ENCODE measurements at regions not wholly inside any gene's neighbourhood (a gene's known extent, or its start where the extent isn't known, plus 50 kb on each side); places are given as distances from the start of the nearest gene placed in this dataset.
"Not testable (repeated sequence)": the region's sequence is repeated elsewhere in the genome, so short reads cannot be mapped to it uniquely, and the experiment has no call there.

DNA sequence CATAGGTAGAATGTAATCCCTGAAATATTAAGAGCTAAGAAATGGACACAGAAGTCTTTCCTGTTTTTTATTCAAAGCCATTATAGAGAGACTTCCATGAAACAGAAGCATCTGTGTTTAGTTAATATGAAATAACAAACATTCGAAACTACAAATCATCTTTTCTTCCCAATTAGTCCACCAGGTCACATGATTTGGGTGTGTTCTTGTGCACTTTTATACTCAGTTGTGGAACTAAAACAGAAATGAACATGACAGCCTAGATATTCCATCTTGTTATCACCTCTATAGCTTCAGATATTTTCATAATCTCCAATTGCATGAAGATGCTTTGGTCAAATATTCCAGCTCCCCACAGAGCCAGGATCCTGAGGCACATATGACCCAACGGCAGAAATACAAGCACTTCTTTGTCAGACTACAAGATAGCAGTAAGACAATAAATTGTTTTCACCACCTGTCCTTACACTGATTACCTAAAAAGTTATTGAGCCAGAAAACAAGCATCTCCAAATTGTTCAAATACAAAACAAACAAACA is 116.8 kb upstream of the BEND6 start:
- DNase-seq: no peak

DNA sequence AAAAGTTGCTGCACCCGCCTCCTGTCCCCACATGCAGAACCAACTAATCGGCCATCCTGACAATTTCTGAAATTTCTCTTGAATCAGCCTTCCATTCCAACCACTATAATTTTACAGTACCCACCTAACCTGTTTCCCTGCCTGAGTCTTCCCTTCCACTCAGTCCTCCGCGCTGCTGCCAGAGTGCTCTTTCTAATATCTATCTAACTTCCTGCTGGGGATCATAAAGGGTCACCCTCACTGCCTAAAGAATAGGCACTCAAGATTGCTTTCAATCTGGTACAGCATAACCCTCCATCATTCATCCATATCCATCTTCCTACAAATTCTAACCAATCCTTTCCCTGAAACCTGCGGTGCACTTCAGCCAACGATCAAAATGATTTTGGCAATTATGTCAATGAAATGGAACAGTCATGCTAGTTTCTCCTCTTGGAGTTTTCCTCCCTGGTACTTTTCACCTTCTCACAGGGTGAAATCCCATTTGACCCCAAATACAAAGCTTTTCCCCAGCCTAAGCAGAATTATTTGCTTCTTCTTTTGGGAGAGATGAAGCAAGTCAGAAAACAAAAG is 117.5 kb upstream of the BEND6 start:
- DNase-seq: no peak

DNA sequence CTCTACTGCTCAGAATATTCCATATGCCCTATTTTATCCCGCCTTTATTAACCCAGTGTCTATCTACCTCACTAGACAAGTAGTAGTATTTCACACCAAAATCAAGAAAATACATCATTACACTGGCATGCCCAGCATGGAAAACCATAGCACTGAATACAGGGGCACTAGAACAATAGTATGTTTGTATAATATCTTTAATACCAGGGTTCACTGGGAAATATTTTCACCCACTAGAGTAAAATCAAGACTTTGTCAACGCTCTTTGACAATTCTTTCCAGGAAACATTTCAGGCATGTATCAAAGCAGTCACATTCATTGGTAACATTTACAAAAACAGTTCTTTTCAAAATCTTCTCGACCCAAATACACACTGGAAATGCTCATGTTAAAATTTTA is 119.3 kb upstream of the BEND6 start:
- no peak for DNase-seq

DNA sequence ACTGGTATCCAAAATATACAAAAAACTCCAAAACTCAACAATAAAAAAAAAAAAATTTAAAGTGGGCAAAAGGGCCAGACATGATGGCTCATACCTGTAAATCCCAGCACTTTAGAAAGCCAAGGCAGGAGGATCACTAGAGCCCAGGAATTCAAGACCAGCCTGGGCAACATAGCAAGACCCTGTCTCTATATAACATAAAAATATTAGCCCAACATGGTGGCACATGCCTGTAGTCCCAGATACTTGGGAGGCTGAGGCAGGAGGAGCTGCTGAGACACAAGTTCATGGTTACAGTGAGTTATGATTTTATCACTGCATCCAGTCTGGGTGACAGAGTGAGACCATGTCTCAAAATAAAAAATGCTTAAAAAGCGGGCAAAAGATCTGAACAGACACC is 121.0 kb upstream of the BEND6 start:
- no peak for DNase-seq

DNA sequence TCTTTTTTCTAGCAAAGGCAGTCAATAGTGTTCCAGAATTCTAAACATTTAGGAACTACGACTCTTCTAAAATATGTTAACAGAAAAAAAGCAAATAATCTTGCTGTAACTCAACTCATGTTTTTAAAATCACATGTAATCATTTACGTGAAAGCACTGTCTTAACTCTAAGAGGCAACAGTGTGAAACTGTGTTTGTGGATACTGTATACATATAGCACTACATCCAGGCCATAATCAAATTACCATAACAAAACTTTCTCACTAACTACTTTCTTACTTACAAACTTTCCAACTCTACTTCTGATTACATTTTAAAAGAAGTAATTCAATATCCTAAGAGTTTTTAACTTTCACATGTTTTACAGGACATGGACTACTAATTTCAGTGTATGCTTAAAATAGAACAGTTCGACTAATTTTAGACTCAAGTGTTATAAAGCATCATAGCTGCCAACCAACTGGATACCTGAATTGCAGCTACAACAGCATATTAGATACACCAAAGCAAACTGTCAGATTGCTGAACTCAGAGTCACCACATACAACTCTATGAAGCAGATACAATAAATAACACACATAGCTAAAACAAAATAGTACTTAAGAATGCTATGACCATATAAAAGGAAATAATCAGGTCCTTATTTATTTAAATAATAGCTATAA is 121.6 kb upstream of the BEND6 start:
- DNase-seq: no peak

DNA sequence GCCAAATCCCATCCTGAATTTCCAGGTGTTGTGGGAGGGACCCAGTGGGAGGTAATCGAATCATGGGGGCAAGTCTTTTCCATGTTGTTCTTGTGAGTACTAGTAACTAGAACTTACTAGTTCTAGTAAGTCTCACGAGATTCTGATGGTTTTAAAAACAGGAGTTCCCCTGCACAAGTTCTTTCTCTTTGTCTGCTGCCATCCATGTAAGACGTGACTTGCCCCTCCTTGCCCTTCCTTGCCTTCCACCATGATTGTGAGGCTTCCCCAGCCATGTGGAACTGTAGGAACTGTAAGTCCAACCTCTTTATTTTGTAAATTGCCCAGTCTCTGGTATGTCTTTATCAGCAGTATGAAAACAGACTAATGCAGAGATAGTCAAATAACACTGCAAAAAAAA is 122.7 kb upstream of the BEND6 start:
- DNase-seq: no peak

DNA sequence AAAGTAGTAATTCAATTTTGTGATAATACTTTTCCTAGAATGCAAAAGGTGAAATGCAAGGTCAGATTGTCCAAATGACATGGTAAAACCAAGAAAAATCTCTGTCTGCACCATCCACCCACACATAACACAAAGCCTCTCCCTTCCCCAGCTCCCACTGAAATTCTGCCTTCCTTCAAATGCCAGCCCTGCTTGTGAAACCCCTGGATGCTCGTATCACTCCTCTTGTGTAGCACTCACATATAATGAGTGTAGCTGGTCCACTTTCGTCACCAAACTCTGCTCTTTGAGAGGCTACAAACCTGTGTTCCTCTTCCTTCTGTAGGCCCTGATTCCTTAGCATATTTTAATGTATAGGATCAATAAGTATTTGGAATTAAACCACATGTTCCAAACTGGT is 123.6 kb upstream of the BEND6 start:
- DNase-seq: no peak

DNA sequence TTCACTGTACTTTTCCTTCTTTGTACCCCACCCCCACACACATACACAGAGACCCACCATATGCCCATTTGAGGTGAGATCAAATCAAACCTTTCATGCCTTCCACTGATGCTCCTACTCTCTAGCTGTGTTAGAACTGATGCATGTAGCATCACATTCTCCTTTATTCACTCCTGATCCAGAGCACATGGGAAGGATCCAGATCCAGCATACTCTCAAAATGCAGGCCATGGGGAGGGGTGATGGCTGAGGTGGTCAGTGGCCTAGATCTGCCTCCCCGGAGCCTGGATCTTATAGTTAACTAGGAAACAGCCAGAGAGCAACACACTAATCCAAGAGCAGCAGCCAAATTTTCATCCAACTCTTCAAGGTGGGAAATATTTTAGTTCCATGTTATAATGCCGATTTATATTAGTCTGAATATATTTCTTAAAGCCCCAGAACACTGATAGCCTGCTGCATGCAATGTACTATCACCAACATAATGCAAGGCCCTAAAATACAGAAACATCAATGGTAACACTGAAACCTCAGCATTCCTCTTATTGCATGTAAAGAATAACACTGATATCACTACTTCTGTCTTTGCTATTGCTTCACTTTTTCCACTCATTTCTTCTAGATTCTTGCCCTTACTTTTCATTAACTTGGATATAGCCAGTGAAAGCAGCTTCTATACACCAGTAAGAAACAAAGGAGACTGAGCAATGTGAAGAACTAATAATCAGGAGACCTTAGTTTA is 126.8 kb upstream of the BEND6 start:
- DNase-seq: no peak

DNA sequence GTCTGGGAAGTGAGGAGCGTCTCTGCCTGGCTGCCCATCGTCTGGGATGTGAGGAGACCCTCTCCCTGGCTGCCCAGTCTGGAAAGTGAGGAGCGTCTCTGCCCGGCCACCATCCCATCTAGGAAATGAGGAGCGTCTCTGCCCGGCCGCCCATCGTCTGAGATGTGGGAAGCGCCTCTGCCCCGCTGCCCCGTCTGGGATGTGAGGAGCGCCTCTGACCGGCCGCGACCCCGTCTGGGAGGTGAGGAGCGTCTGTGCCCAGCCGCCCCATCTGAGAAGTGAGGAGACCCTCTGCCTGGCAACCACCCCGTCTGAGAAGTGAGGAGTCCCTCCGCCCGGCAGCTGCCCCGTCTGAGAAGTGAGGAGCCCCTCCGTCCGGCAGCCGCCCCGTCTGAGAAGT is 130.5 kb upstream of the BEND6 start:
- not testable (repeated sequence) for DNase-seq

DNA sequence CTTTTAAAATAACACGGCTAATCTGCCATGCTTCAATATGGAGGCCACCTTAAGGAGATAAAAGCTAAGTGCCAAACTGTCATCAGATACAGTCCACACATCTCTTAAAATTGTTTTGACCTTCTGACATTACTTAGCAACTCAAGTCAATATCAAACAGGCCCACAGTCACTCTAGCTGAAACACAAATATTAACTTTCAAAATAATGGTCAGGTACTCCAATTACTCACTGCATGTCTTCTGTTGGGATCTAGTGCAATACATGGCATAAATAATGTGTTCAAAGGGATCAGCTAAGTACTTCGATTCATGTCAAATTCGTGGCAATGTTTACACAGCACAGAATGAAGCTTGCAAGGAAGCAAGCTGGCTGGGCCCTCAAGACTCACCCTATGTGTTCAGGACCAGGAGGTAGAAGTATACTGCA is 133.9 kb upstream of the BEND6 start:
- DNase-seq: no peak

DNA sequence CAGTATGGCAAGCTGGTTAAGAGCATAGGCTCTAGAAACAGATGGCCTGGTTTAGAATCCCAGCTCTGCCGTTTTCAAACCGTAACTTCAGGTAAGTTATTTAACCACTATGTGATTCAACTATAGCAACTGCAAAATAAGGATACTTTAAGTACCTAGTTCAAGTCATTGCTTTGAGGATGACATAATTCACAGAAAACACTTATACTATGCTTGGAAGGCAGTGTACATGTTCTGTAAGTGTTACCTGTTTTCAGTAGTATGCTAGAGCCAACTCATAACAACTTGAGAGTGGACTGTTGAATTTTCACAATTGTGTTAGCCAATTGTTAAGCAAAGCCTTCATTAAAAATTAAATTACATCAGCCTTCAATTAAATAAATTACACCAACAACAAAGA is 134.8 kb upstream of the BEND6 start:
- DNase-seq: no peak

DNA sequence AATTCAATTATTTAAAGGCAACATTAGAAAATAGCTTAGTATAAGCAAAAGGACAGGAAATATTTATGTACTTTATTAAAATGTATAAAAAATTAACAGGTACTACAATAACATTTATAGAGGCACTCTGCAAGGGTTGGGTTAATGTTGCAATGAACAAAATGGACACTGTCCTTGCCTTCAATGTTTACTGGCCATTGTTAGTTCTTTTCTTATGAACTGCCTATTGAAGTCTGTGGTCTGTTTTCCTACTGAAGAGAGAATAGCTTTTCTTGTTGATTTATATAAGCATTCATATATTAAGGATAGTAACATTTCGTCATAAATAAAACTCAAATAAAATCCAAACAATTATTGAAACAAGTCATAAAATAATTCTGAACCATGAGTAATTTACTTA is 135.3 kb upstream of the BEND6 start:
- no peak for DNase-seq

DNA sequence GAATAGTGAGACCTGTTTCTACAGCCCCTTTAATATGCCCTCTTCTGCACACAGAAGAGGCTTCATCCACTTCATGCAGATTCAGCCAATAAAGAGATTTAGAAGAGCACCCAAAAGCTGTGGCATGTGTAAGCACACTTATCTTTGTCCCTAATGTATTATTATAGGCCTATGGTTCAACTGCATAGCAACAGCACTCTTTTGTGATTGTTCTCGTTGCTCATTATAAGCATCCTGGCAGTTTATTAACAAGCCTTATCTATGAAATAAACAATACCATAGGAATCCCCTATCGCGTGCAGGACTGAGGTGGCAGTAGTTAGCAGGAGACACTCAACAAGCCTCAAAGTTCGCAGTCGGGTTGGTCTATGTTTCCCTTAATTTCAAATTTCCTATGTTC is 138.5 kb upstream of the BEND6 start:
- DNase-seq: no peak

DNA sequence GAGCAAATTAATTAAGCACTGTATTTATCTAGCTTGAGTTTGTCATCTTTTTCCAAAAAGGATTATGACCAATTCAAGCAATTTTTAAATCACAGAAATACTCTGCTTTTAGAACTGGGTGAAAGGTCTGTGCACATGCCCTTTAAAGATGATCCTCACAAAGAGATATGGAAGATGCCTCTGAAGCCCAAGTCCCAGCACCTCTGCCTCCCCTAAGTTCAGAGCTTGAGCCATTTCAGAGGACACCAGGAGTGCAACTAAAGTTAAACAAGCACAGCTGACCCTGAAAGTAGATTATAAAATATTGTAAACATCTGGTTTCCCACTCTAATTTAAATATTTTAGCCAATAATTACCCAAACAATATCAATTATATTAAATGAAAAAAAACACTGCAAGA is 139.5 kb upstream of the BEND6 start:
- no peak for DNase-seq

DNA sequence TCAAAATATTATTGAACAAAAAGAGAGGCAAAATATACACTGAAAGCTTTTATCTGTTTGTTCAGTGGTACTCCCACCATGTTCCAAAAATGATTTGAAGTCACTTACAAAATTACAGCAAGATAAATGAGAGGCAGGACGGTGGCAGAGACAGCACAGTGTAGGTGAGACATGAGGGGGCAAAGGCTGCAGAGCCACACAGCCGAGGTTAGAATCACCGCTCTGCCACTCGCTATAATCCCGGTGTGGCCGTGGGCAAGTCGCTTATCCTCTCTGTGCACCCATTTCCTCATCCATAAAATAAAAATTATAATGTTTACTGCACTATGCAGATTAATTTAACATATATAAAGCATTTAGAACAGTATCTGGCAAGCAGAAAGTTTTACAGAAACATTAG is 140.1 kb upstream of the BEND6 start:
- DNase-seq: no peak

DNA sequence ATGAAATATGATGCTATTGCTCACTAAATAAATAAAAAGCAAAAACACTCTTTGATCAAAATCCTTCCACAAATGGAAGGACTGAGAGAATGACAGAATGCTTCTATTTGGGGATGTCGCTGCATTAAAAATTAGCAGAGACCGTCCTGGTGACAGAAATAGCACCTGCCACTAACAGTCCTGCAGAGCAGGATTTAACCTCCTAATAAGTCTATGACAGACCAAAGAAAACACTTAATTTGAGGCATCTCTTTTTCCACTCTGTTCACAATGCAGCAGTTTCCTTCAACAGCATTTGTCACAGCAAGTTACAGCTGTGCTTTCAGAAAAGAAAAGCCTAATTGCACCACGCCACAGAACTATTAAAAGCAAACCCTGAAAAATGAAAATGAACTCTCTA is 140.6 kb upstream of the BEND6 start:
- no peak for DNase-seq

DNA sequence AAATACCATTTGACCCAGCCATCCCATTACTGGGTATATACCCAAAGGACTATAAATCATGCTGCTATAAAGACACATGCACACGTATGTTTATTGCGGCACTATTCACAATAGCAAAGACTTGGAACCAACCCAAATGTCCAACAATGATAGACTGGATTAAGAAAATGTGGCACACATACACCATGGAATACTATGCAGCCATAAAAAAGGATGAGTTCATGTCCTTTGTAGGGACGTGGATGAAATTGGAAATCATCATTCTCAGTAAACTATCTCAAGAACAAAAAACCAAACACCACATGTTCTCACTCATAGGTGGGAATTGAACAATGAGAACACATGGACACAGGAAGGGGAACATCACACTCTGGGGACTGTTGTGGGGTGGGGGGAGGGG is 142.1 kb upstream of the BEND6 start:
- not testable (repeated sequence) for DNase-seq

DNA sequence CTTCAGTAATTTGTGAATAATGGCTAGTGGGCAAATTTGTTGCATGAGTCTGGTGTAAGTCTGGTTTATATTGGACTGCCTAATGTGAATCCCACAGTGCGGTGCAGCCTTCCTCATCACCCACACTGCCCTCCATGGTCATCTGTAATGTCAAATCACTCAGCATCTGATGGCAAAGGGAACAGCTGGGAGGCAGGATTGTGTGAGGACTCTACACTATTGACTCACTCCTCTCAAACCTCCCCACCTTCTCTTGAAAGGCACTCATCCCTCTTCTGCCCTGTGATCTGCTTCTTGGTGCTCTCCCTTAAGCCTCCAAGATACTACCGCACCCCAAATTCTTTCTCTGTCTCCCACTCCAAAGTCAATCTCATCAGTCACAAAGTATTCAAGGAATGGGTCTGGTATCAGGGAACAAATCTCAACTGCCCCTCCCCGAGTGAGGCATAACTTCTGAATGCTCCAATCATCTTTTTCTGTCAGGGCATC is 146.0 kb upstream of the BEND6 start:
- no peak for DNase-seq

DNA sequence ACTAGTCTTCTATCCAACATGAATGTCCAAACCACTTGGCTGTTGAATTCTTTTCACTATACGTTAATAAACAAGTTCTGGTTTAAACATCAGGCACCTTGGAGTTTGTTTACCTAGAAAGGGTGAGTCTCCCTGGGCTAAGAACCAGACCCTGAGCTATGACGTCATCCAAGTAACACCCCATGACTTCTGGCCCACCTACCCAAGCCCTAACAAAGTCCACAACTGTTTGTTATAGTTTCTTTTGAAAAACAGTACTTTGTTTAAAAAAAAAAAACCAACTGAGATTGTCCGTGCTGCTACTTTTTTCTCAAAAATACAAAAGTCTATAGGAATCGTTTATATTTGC is 146.9 kb upstream of the BEND6 start:
- no peak for DNase-seq

DNA sequence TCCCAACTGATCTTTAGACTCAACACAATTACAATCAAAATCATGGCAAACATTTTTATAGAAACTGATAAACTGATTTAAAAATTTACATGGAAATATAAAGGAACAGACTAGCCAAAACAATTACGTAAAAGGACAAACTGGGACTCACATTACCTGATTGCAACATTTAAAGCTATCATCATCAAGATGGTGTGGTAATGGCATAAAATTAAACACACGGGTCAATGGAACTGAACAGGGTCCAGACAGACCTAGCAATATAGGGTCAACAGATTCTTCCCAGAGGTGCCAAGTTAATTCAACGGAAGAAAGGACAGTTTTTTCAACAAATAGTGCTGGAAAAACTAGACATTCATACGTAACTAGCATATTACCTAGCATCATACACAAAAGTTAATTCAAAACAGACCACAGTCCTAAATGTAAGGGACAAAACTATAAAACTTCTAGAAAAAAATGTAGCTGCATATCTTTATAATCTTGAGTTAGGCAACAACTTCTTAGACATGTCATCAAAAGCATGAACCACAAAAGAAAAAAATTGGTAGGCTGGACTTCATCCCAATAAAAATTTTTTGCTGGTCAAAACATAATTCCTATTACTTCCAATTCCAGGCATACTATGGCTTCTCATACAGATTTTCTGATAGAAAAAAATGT is 147.4 kb upstream of the BEND6 start:
- no peak for DNase-seq

DNA sequence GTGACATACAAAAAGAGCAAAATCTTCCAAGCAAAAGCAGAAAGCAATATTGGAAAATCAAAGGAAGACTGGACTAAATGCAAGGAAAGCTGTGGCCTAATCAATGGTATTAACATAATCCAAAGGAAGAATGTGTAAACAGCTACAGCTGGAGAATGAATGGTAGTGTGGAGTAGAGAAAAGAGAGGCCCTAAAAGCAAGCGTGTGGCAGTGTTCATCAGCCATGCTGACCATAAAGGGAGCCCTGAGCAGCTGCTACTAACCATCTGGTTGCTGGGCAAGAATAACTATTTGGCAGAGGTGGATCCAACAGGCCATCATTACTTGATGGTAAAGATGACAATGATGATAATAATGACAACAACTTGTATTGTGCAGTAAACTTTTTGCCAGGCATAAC is 148.5 kb upstream of the BEND6 start:
- DNase-seq: no peak

DNA sequence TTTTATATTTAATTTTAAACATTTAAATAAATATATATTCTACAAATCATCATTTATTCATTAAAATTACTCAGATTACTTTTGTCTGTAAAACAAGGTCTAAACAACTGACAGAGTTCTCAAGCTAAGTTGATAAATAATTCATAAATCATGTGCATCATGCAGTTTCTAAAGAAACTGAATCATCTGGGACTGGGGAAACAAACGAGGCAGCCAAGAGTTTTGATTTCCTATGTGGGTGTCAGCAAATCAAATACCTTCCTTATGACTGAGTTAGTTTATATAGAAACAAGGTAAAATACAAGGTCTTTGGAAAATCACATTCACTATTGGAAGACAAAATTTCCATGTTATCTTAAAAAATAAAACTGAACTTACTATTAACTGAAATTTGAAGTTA is 149.9 kb upstream of the BEND6 start:
- DNase-seq: no peak

DNA sequence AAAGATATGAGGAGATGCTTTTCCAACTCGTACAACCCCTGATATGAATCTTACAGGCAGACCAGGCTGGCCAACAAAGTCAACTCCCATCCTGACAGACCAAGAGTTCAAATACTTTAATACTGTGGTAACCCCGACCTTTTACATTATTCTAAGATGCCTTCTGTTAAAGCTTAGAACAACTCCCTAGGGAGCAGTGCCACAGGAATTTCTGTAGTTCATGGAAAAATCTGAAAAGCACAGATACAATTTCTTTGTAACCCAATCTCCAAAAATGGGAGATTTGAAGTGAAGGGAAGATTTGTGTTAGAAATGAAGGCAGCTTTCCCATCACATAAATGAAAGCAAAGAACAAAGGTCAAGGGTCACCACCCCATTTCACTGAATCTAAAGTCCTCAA is 151.3 kb upstream of the BEND6 start:
- DNase-seq: no peak

DNA sequence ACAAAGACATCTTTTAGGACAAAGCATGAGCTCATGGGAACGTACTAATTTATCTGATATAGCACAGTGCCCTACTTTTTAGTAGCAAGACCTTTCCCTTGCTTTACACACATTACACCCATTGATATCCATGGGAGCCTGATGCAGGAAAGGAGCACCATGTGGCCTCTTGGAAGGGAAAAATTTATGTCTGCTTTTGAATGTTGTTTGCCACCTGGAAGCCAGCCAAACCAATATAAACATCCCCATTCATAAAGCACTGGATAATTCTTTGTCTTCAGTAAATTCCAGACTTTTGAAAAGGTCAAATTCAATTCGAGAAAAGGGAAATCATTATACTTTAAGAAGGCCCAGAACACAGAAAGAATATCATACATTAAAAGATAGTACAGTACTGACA is 152.3 kb upstream of the BEND6 start:
- DNase-seq: no peak

Measured in suppressor macrophage treated with lipopolysaccharide for 4 hours (primary cell).